NCI-H345 treated with DMSO at 0.1 percent for 48 hours (cell line): ENCODE measurements at regions not wholly inside any gene's neighbourhood (a gene's known extent, or its start where the extent isn't known, plus 50 kb on each side); places are given as distances from the start of the nearest gene placed in this dataset.

Source experiments
- DNase-seq: peaks from one replicate; lab custom pipeline; 2025; ENCODE audit not compliant: unreplicated experiment; lab: John Stamatoyannopoulos, UW

GRCh38 chr22:47586946-47587345 is 824.5 kb downstream of the TBC1D22A start:
- DNase-seq, result no peak

GRCh38 chr22:47586038-47586437 is 823.6 kb downstream of the TBC1D22A start:
- no peak for DNase-seq

- DNase-seq, result no peak
Observed at GRCh38 chr22:47583959-47584562, 821.6 kb downstream of the TBC1D22A start.

DNA sequence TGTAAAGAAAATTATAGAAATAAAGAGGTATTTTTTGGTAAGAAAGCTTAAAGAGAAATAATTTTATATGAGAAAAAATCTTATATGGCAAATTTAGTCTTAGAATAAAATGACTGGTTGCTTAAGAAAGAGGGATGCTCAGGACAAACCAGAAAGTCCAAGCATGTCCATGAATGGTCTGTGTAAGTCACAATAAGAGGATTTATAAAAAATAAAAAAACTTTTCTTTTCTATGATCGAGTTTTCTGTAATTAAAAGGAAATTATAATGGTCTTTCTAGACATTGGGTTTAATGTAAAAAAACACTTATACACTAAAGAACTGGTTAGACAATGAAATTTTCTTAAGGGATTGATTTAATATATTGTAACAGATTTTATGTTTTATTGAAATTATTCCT is 819.6 kb downstream of the TBC1D22A start:
- DNase-seq, result no peak

GRCh38 chr22:47580121-47580520 is 817.7 kb downstream of the TBC1D22A start:
- DNase-seq, result no peak

GRCh38 chr22:47576908-47577307 is 814.5 kb downstream of the TBC1D22A start:
- no peak for DNase-seq

DNA sequence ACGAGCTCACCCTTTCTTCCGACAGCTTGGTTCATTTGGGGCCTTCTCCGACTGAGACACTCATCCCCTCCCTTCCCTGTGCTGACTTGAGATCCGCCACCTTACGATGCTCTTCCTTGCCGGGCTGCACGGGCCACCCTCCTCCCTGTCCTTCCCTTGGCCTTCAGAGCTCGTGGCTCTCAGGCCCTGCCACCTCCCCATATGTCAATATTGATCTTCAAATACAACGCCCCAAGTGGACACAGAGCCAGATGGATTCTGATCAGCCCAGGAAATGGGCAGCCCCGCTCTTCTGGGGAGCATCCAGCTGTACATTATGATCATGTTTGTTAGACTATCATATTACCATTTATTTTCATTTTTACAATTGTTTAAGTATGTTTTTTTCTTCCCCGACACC is 812.8 kb downstream of the TBC1D22A start:
- no peak for DNase-seq

DNA sequence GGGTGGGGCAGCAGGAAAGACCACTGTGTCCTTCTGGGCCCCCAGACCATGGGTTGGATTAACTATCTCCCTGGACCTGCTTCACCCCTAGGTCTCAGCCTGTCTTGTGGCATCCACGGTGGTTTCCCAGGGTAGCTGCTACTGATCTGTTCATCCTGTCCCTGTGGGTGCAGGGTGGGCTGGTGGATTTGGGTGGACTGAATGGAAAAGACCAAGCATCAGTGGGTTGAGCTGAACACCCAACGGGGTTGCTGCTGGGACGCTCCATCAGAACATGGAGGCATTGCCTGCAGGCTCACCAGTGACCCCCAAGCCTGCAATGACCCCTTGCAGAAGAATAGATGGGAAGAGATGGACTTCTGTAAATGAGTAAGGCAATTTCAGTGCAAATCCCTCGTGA is 812.1 kb downstream of the TBC1D22A start:
- DNase-seq, result no peak

- DNase-seq, result no peak
Observed at GRCh38 chr22:47573141-47573540, 810.7 kb downstream of the TBC1D22A start.

- DNase-seq, result no peak
Observed at GRCh38 chr22:47572443-47572842, 810.0 kb downstream of the TBC1D22A start.

DNA sequence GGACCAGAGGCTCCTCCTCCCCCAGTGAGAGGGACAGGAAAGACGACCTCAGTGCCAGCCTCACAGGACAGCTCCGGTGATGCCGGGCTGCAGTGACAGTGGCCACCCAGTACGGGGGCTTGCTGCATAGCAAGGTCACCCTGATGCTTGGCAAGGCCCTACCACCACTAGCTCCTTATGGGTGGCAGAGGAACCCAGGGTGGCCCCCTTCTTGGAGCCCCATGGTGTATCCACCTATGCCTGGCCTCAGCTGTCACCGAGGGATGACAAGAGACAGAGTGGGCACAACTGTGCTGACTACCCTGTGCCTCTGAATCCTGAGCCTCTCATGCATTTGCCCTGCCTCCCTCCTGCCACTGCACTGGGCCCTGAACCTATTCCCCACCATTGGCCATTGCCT is 809.2 kb downstream of the TBC1D22A start:
- DNase-seq, result no peak

DNA sequence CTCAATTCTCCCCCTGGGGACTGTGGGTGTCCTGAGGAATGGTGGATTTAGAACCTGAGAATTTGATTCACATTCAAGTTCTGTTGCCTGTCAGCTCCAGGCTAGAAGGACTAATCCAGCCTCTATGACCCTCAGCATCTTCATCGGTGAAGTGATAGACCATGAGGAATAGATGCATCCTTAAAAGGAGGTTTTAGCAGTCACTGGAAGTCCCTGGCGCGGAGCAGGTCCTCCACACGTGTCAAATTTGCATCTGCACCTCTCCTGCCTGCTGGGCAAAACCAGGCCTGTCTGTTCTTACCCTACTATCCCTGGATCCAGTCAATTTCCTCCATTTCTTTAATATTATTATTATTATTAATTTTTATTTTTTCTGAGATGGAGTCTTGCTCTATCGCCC is 808.4 kb downstream of the TBC1D22A start:
- no peak for DNase-seq

GRCh38 chr22:47570300-47570685 is 807.8 kb downstream of the TBC1D22A start:
- DNase-seq, result no peak

DNA sequence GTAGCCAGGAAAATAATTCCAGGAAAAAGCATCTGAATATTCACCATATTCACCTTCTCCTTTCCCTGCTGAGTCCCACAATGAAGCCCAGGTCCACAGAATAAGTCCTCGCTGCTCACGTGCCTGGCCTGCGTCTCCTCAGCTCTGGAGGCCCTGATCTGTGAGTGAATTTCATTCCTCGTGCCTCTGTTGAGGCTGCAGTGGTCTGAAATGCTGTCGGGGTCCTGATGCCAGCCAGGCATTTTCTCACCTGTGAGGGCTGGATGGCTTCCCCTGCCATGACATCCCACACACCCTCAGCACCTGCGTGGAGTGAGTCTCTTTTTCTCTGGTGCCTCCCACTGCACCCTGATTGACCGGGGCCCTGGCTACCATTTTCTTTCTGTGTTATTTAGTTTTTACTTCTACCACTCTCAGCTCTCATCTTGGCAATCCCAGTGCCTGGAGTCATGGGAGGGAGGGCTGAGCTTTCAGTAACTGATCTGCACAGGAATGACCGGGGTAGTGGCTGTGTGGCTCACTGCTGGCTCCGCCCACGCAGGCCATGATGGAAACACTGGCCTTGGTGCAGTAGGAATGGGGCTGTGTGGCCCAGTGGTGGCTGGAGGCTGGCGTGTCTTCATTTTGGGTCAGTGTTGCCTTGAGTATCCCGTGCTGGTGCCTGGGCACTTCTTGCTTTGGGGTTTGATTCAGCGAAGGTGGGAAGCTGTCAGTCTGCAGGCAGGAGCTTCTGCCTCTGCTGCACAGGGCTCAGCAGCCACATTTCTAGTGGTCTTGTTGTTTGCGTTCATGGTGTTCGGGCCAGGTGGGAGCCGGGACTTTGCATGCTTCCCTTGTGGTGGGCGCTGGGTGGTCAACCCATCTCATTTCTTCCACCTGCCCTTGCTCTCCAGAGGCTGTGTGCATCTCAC is 807.2 kb downstream of the TBC1D22A start:
- no peak for DNase-seq

DNA sequence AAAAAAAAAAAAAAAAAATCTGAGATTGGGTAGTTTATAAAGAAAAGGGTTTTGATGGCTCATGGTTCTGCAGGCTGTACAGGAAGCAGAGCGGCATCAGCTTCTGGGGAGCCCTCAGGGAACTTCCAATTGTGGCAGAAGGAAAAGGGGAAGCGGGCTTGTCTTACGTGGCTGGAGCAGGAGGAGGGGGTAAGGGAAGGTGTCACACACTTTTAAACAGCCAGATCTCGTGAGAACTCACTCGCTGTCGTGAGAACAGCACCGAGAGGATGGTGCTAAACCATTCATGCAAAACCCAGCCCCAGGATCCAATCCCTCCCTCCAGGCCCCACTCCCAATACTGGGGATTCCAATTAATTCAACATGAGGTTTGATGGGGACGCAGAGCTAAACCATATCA is 806.2 kb downstream of the TBC1D22A start:
- DNase-seq, result no peak

GRCh38 chr22:47567126-47568090 is 805.0 kb downstream of the TBC1D22A start:
- no peak for DNase-seq

DNA sequence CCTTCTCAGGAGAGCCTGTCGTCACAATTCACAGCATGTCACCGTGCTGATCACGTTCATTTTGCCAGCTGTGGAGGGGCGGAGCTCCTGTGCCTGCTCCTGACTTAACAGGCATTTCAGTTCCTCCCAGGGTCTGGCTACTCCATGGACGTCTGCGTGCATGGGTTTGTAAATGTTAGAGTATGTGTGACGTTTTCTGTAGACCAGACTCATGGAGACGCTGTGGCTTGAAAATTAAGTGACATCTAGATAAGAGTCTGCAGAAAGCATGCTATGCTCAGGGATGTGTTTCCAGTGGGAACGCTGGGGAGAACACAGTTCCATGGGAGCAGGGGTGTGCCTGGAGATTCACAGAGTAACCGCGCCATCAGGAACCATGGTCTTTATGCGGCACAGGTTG is 804.0 kb downstream of the TBC1D22A start:
- DNase-seq, result no peak

- no peak for DNase-seq
Observed at GRCh38 chr22:47565607-47566006, 803.2 kb downstream of the TBC1D22A start.

DNA sequence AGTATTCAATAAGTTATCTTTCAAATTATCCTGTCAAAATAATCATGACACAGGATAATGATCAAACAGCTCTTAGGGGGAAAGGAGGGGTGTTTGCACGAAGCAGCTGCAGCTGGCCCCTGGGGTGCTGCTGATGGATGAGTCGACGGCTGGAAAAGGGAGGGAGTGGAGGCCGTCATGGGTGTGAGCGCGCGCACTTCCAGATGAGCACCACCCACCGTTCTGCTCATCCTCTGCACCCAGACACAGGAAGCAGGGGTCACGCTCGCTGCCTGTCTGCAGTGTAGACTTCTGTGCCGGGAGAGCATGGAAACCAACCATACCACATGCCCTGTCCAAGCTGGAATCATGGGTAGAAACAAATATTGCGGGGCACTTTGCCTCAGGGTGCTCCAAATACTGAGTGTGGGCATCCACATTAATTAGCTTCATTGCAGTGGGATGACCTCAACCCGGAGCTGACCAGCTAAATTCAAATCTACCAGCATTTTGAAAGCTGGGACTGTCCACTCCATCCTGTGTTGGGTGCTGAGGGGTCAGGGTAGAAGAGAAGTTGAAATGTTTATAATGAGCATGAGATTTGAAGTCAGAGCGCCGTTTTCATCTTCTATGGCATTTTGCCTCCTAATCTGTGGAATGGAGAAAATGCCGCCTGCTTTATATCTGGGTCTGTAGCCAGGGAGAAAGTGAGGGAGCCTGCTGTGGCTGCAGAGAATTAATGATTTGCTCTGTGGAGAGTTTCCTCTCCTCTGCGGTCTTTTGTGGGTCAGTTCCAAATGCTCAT is 802.4 kb downstream of the TBC1D22A start:
- peak; percentile 50 for DNase-seq

- DNase-seq, result no peak
Observed at GRCh38 chr22:47564158-47564450, 801.7 kb downstream of the TBC1D22A start.
